ENCODE measurements at regions not wholly inside any gene's neighbourhood (a gene's known extent, or its start where the extent isn't known, plus 50 kb on each side); places are given as distances from the start of the nearest gene placed in this dataset.
"Not testable (repeated sequence)": the region's sequence is repeated elsewhere in the genome, so short reads cannot be mapped to it uniquely, and the experiment has no call there.

DNA sequence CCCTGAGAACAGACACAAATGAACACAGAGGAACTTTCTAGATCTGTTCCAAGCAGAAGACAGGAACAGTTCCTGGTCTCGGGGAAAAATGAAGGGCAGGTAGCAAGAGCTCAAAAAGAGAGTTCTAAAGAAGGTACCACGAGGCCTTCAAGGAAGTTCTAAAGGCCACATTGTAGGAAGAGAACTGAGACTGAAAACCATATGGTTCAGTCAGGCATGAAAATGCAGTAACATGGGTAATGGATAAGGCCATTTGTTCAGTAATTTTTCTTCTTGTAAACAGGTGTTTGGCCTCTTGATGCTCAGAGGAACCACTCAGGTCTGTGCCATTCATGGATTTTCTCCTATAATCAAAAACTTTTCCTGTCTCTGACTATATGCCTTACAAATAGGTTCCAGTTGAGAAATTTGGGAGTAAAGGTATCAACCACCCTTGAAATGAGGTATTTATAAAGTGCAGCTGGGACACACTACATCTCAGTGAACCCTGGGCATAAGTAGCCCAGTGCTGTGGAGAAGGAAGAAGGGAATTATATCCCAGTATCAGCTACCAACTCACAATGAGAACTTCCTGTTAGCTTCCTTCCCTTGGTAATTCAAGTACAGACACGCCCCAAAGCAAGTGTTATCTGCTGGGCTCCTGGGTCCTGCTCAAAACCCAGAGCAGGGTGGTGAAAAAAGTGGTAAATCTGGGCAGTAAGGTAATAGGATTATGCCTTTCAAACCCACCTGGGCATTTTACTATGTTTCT lies 277.9 kb downstream of the KLHL13 start:
- Histone ChIP-seq H4K20me1 (ENCODE audit: low read depth) (no peaks in the 10 kb centered on the region), H3K79me2 (ENCODE audit: low read depth) (no peaks in the 10 kb centered on the region), H3K36me3 (no peaks in the 10 kb centered on the region), H3K9me3 (ENCODE audit: low read depth) (peaks cover 5% of the 10 kb centered on the region), H3K4me1 (no peaks in the 10 kb centered on the region), H3K27me3 (no peaks in the 10 kb centered on the region), H3K4me3 (no peak overlapping the region), H2AFZ (replicated peaks) (no peak overlapping the region), H3K9ac (no peak overlapping the region), H3K4me2 (no peak overlapping the region), H3K27ac (no peak overlapping the region), H3F3A (ENCODE audit: low read depth) (no peaks in the 10 kb centered on the region)
- H3K36me3 Mint-ChIP-seq: no peaks in the 10 kb centered on the region
- TF ChIP-seq EZH2phosphoT487 (IDR thresholded peaks at IDR 0.05) (no peak), EZH2 (IDR thresholded peaks at IDR 0.05) (no peak)
- TF ChIP-seq, protein P1, sequence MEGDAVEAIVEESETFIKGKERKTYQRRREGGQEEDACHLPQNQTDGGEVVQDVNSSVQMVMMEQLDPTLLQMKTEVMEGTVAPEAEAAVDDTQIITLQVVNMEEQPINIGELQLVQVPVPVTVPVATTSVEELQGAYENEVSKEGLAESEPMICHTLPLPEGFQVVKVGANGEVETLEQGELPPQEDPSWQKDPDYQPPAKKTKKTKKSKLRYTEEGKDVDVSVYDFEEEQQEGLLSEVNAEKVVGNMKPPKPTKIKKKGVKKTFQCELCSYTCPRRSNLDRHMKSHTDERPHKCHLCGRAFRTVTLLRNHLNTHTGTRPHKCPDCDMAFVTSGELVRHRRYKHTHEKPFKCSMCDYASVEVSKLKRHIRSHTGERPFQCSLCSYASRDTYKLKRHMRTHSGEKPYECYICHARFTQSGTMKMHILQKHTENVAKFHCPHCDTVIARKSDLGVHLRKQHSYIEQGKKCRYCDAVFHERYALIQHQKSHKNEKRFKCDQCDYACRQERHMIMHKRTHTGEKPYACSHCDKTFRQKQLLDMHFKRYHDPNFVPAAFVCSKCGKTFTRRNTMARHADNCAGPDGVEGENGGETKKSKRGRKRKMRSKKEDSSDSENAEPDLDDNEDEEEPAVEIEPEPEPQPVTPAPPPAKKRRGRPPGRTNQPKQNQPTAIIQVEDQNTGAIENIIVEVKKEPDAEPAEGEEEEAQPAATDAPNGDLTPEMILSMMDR (IDR thresholded peaks at IDR 0.05): no peak
- H3K4me1 Mint-ChIP-seq: peaks cover 5% of the 10 kb centered on the region
- no peak overlapping the region for H3K4me3 Mint-ChIP-seq
- H3K27ac Mint-ChIP-seq: no peak overlapping the region
- H3K9me3 Mint-ChIP-seq: peaks cover 6% of the 10 kb centered on the region
- DNase-seq (ENCODE audit: low spot score): no peak
- no peaks in the 10 kb centered on the region for H3K27me3 Mint-ChIP-seq (ENCODE audit: insufficient read depth, low read depth)

DNA sequence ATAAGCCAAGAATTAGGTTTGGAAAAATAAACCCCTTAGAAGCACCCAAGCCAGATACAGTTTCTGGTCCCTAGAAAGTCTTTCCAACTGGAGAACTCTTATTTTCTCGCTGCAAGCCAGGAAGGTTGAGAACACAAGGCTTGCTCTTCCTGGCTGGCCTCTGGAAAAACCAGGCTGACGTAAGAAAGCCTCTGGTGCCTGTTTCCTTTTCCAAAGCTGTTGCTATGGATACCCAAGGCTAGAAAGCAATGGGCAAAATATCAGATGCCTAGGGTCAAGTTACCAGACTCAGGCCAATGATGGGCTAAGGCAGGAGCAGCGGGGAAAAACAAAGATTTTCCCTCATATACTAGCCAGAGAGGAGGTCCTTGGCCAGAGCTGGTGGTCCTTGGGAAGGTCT lies 281.6 kb downstream of the KLHL13 start:
- DNase-seq (ENCODE audit: low spot score): peak; percentile 2
- no peaks in the 10 kb centered on the region for H3F3A ChIP-seq (ENCODE audit: low read depth)
- no peaks in the 10 kb centered on the region for H3K36me3 ChIP-seq
- H3K36me3 Mint-ChIP-seq: no peaks in the 10 kb centered on the region
- H3K4me2 ChIP-seq: no peak overlapping the region
- H3K79me2 ChIP-seq (ENCODE audit: low read depth): no peaks in the 10 kb centered on the region
- no peaks in the 10 kb centered on the region for H3K27me3 Mint-ChIP-seq (ENCODE audit: insufficient read depth, low read depth)
- peaks cover 5% of the 10 kb centered on the region for H3K4me1 Mint-ChIP-seq
- no peaks in the 10 kb centered on the region for H4K20me1 ChIP-seq (ENCODE audit: low read depth)
- H3K4me3 Mint-ChIP-seq: no peak overlapping the region
- H3K9me3 Mint-ChIP-seq: peaks cover 8% of the 10 kb centered on the region
- peak overlapping the region; percentile 38 for H3K27ac Mint-ChIP-seq
- no peaks in the 10 kb centered on the region for H3K27me3 ChIP-seq
- no peak overlapping the region for H3K9ac ChIP-seq
- no peak overlapping the region for H2AFZ ChIP-seq (replicated peaks)
- H3K4me1 ChIP-seq: no peaks in the 10 kb centered on the region
- H3K4me3 ChIP-seq: no peak overlapping the region
- TF ChIP-seq EZH2 (IDR thresholded peaks at IDR 0.05): no peak
- TF ChIP-seq, protein P1 (IDR thresholded peaks at IDR 0.05): no peak
- TF ChIP-seq EZH2phosphoT487 (IDR thresholded peaks at IDR 0.05): no peak
- H3K27ac ChIP-seq: no peak overlapping the region
- peaks cover 5% of the 10 kb centered on the region for H3K9me3 ChIP-seq (ENCODE audit: low read depth)

DNA sequence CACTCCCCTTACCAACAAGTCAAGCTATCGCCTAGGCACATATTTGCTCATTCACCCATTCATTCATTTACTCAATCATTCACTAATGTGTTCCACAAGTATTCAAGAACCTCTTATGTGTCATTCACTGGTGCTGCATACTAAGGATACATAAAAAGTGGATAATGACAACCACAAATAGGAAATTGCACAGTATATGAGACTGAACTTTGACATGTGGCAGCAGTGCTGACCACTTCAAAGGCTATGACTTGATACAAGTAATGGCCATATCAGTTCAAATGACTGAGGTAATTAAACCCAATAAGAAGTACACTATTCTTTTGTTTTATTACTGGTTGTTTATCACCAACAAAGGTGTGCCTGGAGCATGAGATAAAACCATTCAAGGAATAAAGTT lies 282.5 kb downstream of the KLHL13 start:
- Histone ChIP-seq H3K4me3 (no peak overlapping the region), H3K4me2 (no peak overlapping the region), H3K79me2 (ENCODE audit: low read depth) (no peaks in the 10 kb centered on the region), H3K4me1 (no peaks in the 10 kb centered on the region), H3K9me3 (ENCODE audit: low read depth) (peaks cover 5% of the 10 kb centered on the region), H3F3A (ENCODE audit: low read depth) (no peaks in the 10 kb centered on the region), H4K20me1 (ENCODE audit: low read depth) (no peaks in the 10 kb centered on the region), H3K27ac (no peak overlapping the region), H2AFZ (replicated peaks) (no peak overlapping the region), H3K27me3 (no peaks in the 10 kb centered on the region), H3K9ac (no peak overlapping the region), H3K36me3 (no peaks in the 10 kb centered on the region)
- TF ChIP-seq, protein P1 (IDR thresholded peaks at IDR 0.05): no peak
- TF ChIP-seq EZH2 (IDR thresholded peaks at IDR 0.05): no peak
- no peak for TF ChIP-seq EZH2phosphoT487 (IDR thresholded peaks at IDR 0.05)
- H3K27me3 Mint-ChIP-seq (ENCODE audit: insufficient read depth, low read depth): no peaks in the 10 kb centered on the region
- H3K4me3 Mint-ChIP-seq: no peak overlapping the region
- DNase-seq (ENCODE audit: low spot score): no peak
- H3K4me1 Mint-ChIP-seq: peaks cover 5% of the 10 kb centered on the region
- no peak overlapping the region for H3K27ac Mint-ChIP-seq
- no peaks in the 10 kb centered on the region for H3K36me3 Mint-ChIP-seq
- peaks cover 8% of the 10 kb centered on the region for H3K9me3 Mint-ChIP-seq

- not testable (repeated sequence) for H3K4me3 ChIP-seq; H3K4me1 ChIP-seq; H3F3A ChIP-seq (ENCODE audit: low read depth); H3K4me3 Mint-ChIP-seq; H3K9me3 Mint-ChIP-seq; H3K36me3 Mint-ChIP-seq; H3K36me3 ChIP-seq; H3K27ac Mint-ChIP-seq; H3K27me3 ChIP-seq; H3K4me2 ChIP-seq; H3K9me3 ChIP-seq (ENCODE audit: low read depth); H3K27ac ChIP-seq; H3K79me2 ChIP-seq (ENCODE audit: low read depth); H4K20me1 ChIP-seq (ENCODE audit: low read depth); H3K27me3 Mint-ChIP-seq (ENCODE audit: insufficient read depth, low read depth); H3K4me1 Mint-ChIP-seq; DNase-seq (ENCODE audit: low spot score); H3K9ac ChIP-seq; H2AFZ ChIP-seq (replicated peaks)
Observed at GRCh38 chrX:117821472-117821871, 295.1 kb downstream of the KLHL13 start.

Data from neural progenitor cell (in vitro differentiated cells).